ENCODE measurements at regions not wholly inside any gene's neighbourhood (a gene's known extent, or its start where the extent isn't known, plus 50 kb on each side); places are given as distances from the start of the nearest gene placed in this dataset.

- no peak for DNase-seq (ENCODE audit: low spot score)
These were observed 158.9 kb downstream of the KLF6 start for GRCh38 chr10:3625959-3626751.

GRCh38 chr10:3624367-3624766 is 160.6 kb downstream of the KLF6 start:
- no peak for DNase-seq (ENCODE audit: low spot score)

GRCh38 chr10:3623746-3624145 is 161.3 kb downstream of the KLF6 start:
- no peak for DNase-seq (ENCODE audit: low spot score)

GRCh38 chr10:3622845-3623621 is 162.0 kb downstream of the KLF6 start:
- no peak for DNase-seq (ENCODE audit: low spot score)

GRCh38 chr10:3622427-3622826 is 162.6 kb downstream of the KLF6 start:
- no peak for DNase-seq (ENCODE audit: low spot score)

- no peak for DNase-seq (ENCODE audit: low spot score)
These were observed 164.2 kb downstream of the KLF6 start for GRCh38 chr10:3620818-3621217.

- DNase-seq (ENCODE audit: low spot score) = no peak
These were observed 165.8 kb downstream of the KLF6 start for GRCh38 chr10:3619241-3619640.

GRCh38 chr10:3616880-3617279 is 168.1 kb downstream of the KLF6 start:
- no peak for DNase-seq (ENCODE audit: low spot score)

- no peak for DNase-seq (ENCODE audit: low spot score)
These were observed 171.7 kb downstream of the KLF6 start for GRCh38 chr10:3613318-3613717.

- no peak for DNase-seq (ENCODE audit: low spot score)
These were observed 172.6 kb downstream of the KLF6 start for GRCh38 chr10:3612183-3613001.

- no peak for DNase-seq (ENCODE audit: low spot score)
These were observed 178.7 kb downstream of the KLF6 start for GRCh38 chr10:3606309-3606708.

GRCh38 chr10:3605882-3606281 is 179.1 kb downstream of the KLF6 start:
- DNase-seq (ENCODE audit: low spot score) = no peak

- DNase-seq (ENCODE audit: low spot score) = no peak
These were observed 189.3 kb downstream of the KLF6 start for GRCh38 chr10:3595736-3596135.

- no peak for DNase-seq (ENCODE audit: low spot score)
These were observed 191.4 kb downstream of the KLF6 start for GRCh38 chr10:3593611-3594010.

- DNase-seq (ENCODE audit: low spot score) = no peak
These were observed 192.6 kb downstream of the KLF6 start for GRCh38 chr10:3592424-3592823.

- DNase-seq (ENCODE audit: low spot score) = no peak
These were observed 196.2 kb downstream of the KLF6 start for GRCh38 chr10:3588816-3589215.

- DNase-seq (ENCODE audit: low spot score) = no peak
These were observed 196.7 kb downstream of the KLF6 start for GRCh38 chr10:3588346-3588745.

GRCh38 chr10:3584926-3585784 is 199.9 kb downstream of the KLF6 start:
- DNase-seq (ENCODE audit: low spot score) = no peak

GRCh38 chr10:3580565-3580964 is 204.4 kb downstream of the KLF6 start:
- no peak for DNase-seq (ENCODE audit: low spot score)

GRCh38 chr10:3579845-3580244 is 205.2 kb downstream of the KLF6 start:
- no peak for DNase-seq (ENCODE audit: low spot score)

GRCh38 chr10:3578682-3579081 is 206.3 kb downstream of the KLF6 start:
- DNase-seq (ENCODE audit: low spot score) = no peak

GRCh38 chr10:3578159-3578558 is 206.8 kb downstream of the KLF6 start:
- DNase-seq (ENCODE audit: low spot score) = no peak
